HG03280 (cell line): ENCODE measurements at regions not wholly inside any gene's neighbourhood (a gene's known extent, or its start where the extent isn't known, plus 50 kb on each side); places are given as distances from the start of the nearest gene placed in this dataset.
"Not testable (repeated sequence)": the region's sequence is repeated elsewhere in the genome, so short reads cannot be mapped to it uniquely, and the experiment has no call there.

ENCODE experiments used
- ATAC-seq: cut with Tn5 transposase; IDR thresholded peaks from one replicate; pipeline ENCODE4 v1.9.1; 2021; ENCODE audit warnings: mild to moderate bottlenecking, moderate library complexity; ENCODE audit not compliant: unreplicated experiment

DNA sequence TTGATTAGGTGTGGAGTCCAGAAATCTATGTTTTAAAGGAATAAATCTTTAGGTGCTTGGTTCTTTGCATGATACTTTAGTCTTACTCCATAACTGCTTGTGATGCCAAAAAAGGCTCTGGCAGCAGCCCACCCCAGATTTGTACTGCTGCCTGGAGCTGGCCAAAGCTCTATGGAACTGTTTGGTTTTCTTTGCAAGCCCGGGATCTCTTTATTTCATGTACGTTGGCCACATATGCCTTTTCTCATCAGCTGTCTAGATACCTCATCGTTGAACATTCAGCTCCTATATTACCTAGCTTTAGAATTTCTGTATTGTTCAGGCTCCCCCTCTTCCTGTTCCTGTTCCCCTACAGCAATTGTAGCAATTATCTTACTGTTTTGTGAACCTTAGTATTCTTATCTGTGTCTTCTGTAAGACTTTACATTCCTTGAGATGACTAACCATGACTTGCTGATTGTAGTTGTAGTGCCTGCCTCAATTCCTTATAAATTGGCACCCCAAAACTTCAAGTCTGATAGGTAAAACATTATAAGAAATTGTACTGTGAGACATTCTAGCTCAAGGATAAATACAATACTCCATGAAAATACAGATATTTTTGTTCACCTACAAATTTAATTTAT lies 199.4 kb upstream of the GPRIN3 start:
- ATAC-seq: no peak

DNA sequence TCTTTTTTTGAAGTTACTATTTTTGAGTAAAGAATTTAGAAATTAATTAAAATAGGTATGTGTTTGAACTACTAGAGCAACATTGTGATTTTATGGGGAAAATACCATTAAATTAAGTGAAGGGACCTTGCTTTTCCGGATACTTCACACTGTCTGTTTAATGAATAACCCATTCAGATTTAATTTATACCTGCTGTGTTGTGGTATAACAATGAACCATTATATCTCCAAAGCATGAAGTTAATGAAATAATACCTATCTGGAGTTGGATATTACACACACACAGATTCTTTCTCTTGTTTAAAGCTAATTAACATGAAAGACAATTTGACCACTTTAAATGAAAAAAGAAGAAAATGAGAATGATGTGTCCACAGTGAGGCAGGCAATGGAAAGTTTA lies 195.0 kb upstream of the GPRIN3 start:
- no peak for ATAC-seq

DNA sequence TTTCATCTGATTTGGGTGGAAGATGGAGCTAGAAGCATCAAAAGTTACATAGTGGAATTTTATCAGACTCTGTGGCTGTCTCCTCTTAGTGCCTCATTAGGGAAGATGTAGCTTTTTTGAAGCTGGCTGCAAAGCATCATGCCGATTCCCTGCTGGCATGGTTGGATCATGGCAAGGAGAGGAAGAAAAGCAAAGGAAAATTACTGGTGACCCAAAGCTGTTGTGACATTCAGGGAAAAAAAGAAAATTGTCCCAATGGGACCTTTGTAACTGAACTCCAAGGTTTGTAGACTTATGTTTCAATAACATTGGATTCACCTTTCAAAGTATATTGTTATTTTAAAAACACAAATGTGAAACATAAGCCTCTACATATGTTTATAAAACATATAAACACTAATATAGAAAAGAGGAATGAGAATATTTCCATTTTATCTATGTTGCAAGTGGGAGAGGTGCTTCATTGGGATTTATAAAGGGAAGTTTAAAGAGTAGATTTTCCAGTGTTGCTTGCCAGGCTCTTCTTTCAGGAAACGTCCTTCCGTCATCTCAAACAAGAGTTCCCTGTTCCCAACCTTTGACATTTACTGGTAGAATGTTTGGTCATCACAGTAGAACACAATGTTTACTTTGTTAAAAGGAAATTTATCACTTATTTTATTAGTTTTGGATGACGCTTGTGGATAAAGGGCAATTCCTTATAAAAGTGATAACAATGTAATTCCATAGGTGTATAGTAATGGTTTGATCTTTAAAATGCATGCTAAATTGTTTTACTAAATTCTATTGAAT lies 190.1 kb upstream of the GPRIN3 start:
- no peak for ATAC-seq

DNA sequence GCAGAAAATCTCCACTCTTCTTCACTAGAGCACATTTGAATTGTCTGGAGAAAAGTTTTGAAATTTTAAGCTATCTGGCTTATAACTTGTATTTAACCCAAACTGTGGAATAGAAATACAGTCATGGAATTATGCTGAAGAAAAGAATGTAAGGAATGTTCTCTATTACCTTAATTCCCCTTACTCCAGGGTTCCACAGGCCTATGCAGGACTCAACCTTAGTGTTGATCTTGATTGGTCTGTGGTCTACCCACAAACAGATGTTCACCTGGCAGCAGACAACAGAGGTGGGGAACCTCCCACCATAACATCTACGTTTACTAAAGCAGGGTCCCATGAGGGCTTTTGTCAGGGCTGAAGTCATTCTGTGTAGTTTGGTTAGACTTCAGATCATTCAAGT lies 189.3 kb upstream of the GPRIN3 start:
- ATAC-seq: no peak

DNA sequence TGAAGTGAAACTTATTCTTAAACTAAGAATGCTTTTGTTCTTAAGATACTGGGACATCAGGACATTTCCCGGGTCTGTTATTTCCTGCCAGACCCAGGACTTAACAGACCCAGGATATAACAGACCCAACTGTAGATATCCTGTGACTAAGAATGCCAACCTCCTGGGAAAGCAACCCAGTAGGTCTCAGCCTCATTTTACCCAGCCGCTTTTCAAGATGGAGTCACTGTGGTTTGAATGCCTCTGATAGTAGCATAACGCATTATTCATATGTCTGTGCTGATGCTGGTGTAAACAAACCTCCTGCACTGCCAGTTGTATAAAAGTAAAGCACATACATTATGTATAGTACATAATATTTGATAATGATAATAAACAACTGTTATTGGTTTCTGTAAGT lies 185.8 kb upstream of the GPRIN3 start:
- no peak for ATAC-seq

DNA sequence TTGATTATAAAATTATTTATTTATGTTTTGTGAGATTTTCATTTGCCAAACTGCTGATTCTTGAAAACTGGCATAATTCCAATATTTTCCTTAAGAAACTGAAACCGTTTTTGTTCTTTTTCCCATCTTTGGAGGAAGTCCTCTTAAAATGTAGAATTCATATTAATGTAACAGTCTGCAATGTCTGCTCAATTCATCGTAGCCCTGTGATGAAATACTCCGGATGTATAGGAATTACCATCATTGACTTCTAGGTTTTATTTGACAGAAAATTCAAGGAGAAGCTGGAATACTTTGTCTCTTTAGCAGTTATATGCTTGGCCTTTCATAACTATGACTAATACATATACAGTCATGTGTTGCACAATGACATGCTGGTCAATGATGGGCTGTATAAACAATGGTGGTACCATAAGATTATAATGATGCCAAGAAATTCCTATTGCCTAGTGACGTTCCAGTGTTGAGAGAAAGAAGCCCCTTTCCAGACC lies 185.0 kb upstream of the GPRIN3 start:
- no peak for ATAC-seq

DNA sequence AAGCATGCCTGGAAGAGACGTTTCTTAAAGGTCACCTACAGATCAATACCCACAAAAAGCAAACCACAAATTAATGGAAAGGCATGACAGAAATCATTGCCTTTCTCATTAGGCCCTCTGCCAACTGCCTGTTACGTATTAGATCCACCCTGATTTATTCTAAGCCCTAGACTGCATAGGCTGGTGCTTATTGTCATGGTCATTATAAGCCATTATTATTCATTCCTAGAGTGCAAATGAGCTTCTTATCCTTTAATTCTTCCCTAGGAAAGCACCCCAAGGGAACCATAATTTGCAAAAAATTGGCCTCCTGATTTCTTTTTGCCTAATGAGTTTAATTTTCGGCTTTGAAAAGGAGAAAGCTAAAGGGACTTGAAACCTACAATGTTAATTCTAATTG lies 184.2 kb upstream of the GPRIN3 start:
- ATAC-seq: no peak

DNA sequence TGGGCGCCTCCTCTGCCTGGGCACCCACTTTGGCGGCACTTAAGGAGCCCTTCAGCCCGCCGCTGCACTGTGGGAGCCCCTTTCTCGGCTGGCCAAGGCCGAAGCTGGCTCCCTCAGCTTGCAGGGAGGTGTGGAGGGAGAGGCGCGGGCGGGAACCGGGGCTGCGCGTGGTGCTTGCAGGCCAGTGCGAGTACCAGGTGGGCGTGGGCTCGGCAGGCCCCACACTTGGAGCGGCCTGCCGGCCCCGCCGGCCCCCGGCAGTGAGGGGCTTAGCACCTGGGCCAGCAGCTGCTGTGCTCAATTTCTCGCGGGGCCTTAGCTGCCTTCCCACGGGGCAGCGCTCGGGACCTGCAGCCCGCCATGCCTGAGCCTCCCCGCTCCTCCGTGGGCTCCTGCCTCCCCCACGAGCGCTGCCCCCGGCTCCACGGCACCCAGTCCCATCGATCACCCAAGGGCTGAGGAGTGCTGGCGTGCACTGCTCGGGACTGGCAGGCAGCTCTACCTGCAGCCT lies 182.4 kb upstream of the GPRIN3 start:
- not testable (repeated sequence) for ATAC-seq

DNA sequence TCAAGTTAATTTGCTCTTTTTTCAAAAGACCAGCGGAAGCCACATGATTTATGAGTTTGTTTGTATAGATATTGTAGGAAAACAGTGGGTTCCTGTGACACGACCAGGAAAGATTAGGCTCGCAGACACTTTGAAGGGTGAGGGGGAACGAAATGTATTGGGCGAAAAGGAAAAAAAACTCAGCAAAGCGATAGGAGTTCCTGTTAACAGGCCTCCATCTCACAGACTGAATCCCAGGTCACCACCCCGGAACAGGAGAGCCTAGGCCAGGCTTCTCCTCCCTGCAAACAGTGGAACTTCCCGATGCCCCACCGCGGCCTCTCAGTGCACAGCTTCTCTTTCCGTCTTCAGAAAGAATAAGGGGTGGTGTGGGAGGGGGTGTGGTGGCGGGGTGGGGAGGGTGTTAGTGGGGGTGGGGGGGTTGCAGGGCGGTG lies 181.8 kb upstream of the GPRIN3 start:
- no peak for ATAC-seq

DNA sequence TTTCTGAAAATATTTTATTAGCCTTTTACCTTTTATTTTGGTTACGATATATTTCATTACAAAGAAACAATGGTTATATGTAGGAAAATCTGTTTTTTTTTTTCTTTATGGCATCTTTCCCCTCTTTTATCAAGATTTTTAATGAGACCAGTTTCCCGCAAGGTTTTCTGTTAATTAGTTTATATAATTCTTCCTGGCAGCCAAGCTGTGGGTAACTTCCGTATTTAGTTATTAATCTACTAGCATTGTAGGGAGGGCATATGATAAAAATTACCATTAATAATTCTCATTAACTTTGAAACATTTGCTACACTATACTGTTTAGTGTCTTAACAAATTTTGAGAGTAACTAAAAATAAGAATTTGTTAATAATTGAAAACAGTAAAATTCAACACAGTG lies 181.1 kb upstream of the GPRIN3 start:
- no peak for ATAC-seq

DNA sequence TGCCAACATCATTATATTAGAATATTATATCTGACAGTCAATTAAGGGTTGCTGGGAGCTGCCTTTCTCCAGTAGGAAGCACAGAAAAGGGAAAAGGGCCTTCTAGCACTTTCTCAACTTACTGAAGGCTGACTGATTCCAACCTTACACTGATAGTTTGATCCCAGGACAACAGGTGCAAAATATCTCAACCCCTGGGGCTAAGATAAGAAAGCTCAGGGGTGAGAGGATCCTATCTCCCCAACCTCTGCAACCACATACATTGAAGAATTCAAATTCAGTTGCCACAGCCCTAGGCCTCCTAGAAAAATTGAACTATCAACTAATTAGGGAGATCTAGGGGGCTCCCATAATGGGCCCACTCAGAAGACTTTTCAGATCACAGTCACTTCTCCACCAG lies 179.1 kb upstream of the GPRIN3 start:
- no peak for ATAC-seq

DNA sequence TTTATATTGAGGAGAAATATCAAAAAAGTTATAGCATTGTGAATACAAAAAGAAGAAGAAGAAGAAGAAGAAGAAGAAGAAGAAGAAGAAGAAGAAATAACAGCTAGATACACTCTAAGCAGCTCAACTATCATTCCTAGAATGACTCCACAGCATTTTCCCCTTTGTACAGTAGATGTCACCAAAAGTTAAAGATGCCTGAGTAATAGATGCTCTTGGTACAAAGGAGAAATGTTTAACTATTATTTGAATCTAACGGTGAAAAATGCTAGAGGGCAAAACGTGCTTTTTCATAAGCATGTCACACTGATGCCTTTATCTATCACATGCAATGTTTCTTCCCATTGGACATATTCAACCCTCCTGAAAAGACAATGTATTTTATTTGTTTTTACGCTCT lies 178.4 kb upstream of the GPRIN3 start:
- ATAC-seq: no peak

DNA sequence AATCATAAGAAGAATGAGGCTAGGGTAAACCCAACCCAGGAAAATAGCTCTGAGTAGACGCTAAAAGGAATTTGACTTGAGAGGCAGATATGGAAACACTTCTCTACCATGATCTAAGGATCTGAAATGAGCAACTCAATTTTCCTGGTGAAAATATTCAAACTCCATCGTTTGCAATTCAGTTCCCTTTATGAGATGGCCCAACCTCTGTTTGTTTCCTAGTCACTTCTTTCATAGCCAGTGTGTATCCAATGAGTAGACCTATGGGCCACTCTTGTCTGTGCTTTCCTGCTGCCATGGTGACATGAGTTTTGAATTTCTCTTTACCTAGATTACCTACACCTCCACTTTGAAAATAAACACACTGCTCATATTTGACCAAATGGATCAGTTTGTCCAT lies 176.2 kb upstream of the GPRIN3 start:
- ATAC-seq: no peak

DNA sequence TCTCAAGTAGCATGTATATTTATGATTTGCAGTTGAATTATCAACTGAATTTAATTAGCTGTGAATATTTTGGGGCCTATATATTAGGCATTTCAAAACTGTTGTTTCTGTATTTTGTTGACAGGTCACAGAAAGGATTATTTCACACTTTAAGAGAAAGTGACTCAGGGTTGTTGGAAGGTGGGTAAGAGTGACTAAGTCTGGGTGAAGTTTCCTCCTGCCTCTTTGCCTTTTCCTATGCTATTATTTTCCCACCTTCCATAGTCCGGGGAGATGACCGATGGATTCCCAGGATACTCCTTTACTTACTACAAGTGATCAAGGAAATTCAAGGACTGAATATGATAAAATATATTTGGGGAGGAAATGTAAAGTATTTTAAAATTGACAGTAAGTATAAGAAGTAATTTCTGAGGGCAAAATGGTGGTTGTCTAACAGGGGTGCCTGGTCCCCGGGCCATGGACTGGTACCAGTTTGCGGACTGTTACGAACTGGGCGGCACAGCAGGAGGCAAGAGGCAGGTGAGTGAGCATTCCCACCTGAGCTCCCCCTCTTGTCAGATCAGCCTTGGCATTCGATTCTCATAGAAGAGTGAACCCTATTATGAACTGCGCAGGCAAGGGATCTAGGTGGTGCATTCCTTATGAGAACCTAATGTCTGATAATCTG lies 175.5 kb upstream of the GPRIN3 start:
- ATAC-seq: no peak

DNA sequence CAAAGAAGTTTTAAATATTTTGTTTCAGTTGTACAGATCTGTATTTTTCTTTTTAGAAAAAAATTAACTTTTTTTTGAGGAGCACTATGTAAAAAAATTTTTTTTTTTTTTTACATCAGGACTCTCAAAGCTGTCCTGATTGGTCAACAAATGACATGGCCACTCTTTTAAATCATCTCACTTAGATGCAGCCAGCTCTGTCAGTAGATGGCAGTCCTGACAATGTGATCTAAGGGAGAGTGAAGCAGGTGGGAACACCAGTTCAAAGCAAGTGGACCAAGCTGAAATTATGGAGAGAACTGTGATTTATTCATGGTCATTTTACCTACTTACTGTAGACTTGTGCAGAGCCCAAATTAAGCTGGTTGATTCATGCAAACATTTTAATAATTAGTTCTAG lies 174.7 kb upstream of the GPRIN3 start:
- peak; percentile 65 for ATAC-seq

DNA sequence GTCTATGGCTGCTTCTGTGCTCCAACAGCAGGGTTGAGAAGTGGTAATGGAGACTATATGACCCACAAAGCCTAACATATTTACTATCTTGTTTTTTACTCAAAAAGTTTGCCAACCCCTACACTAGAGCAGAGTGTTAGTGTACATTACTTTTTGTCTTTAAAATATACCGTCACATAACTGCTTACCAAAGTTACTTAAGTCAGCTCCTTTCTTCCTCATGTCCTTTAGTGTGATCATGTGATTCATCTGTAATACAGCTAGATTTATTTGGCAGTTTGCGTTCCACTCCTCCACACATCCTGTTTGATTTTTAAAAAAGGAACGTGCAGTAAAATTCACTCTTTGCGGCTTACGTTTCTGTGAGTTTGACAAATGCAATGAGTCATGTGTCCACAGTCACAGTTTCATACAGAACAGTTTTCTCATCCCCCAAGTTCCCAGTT lies 162.4 kb upstream of the GPRIN3 start:
- ATAC-seq: peak; percentile 87

DNA sequence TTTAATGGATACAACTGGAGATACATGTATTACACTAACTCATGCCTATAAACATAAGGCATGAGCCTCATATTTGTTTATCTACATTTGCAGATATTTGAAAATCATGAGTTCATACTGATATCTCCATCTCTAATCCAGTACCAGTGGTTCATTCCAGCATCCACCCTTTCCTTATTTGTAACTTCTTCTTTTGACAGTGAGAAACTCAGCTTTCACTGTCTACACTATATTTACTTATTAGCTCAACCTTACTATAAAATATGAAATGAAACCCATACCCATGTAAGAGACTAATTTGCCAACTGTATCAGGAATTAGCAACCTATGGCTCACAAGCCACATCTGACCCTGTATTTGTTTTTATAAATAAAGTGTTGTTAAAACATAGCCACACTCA lies 161.9 kb upstream of the GPRIN3 start:
- peak; percentile 19 for ATAC-seq

DNA sequence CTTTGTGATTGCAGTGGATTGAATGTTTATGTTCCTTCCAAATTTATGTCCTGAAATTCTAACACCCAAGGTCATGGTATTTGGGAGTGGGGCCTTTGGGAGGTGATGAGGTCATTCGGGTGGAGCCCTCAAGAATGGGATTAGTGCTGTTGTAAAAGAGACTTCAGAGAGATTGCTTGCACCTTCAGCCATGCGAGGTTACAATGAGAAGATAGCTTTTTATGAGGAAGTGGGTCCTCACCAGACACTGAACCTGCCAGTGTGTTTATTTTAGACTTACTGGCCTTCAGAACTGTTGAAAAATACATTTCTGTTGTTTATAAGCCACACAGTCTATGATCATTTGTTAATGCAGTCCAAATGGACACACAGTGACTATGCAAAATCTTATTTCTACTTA lies 161.0 kb upstream of the GPRIN3 start:
- ATAC-seq: no peak

DNA sequence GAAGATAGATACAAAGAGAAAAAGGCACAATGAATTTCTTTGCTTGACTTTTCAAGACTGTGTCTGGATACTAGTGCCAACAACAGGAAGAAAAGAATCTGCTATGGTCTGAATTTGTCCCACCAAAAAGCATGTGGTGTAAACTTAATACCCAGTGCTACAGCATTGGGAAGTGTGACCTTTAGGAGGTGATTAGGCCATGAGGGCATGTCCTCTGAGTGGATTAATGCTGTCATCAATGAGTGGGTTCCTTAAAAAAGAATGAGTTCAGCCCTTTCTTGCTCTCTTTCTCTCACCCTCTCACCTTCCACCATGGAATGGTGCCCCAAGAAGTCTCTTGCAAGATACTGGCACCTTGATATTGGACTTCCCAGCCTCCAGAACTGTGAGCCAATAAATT lies 155.7 kb upstream of the GPRIN3 start:
- no peak for ATAC-seq

DNA sequence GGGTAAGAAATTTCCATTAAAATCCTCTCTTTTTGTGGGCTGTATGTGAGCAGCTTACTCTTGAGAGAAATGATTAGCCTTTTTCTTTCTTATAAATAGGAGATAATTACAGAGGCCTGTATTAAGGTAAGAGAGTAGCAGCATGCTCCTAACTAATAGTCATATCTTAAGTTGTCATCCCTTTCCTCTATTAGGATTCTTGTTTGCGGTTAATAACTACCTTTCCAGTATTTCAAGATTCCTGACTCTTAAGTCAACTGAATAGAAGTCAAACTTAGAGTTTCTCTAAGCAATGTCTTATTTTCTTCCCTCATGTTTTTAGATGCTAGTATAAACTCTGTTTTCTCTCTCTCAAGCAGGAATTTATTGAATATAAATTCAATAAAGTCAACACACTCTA lies 139.9 kb upstream of the GPRIN3 start:
- no peak for ATAC-seq

DNA sequence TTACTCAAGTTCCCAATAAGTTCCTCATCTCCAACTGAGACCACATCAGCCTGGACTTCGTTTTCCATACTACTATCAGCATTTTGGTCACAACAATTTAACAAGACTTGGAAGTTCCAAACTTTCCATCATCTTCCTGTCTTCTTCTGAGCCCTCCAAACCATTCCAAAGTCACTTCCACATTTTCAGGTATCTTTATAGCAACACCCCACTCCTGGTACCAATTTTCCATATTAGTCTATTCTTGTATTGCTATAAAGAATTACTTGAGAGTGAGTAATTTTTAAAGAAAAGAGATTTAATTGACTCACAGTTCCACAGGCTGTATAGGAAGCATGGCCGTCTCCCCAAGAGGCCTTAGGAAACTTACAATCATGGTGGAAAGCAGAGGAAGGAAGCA lies 138.6 kb upstream of the GPRIN3 start:
- ATAC-seq: no peak

DNA sequence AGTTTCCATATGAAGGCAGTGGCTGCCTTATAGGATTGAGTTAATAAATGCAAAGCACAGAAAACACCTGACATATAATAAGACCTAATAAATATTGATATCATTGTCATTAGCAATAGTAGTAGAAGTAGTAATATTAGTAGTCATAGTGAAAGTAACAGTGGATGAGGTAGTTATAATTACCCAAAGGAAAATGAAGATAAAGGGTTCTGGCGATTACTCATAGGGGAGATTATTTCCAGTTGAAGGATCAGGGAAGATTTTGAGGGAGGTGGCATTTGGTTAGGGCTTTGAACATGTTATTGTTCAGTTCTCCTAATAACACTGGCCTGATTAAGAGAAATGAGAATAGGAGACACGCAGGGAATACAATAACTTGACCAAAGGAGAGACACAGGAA lies 131.9 kb upstream of the GPRIN3 start:
- no peak for ATAC-seq
